SK-N-SH treated with all-trans-retinoic acid at 6 μM for 48 hours (cell line): ENCODE measurements at regions not wholly inside any gene's neighbourhood (a gene's known extent, or its start where the extent isn't known, plus 50 kb on each side); places are given as distances from the start of the nearest gene placed in this dataset.

Experiments used
- ATAC-seq: fragments of 200-7000 bp; cut with Tn5 transposase; 3 replicates; pipeline ENCODE4 v1.9.1; 2020; ENCODE audit warnings: mild to moderate bottlenecking, moderate library complexity
- ARNTL ChIP-seq: fragments of 450-650 bp; formaldehyde crosslinking; IDR thresholded peaks from 2 replicates; pipeline ENCODE4 v1.5.0; 2020; ENCODE audit warnings: low read depth, mild to moderate bottlenecking, moderate library complexity, borderline replicate concordance
- CSDC2 ChIP-seq: fragments of 250-450 bp; sonication (Bioruptor Pico); IDR thresholded peaks from 2 replicates; pipeline ENCODE4 v1.5.0; 2020; ENCODE audit warnings: mild to moderate bottlenecking, moderate library complexity
- ESRRG ChIP-seq: fragments of 250-450 bp; sonication (Bioruptor Pico); IDR thresholded peaks from 2 replicates; pipeline ENCODE4 v1.6.1; 2021; ENCODE audit warnings: mild to moderate bottlenecking
- GLIS3 ChIP-seq: fragments of 250-450 bp; sonication (Bioruptor Pico); IDR thresholded peaks from 2 replicates; pipeline ENCODE4 v1.5.0; 2020; ENCODE audit warnings: mild to moderate bottlenecking, moderate library complexity
- ISL1 ChIP-seq: fragments of 250-450 bp; sonication (Bioruptor Pico); IDR thresholded peaks from 2 replicates; pipeline ENCODE4 v2.1.2; 2022; ENCODE audit warnings: mild to moderate bottlenecking, moderate library complexity
- PPARA ChIP-seq: fragments of 250-450 bp; sonication (Bioruptor Pico); IDR thresholded peaks from 2 replicates; pipeline ENCODE4 v1.5.0; 2020; ENCODE audit warnings: mild to moderate bottlenecking, borderline replicate concordance
- TCF4 ChIP-seq: fragments of 250-450 bp; sonication (Bioruptor Pico); IDR thresholded peaks from 2 replicates; pipeline ENCODE4 v1.8.0; 2021; ENCODE audit warnings: mild to moderate bottlenecking, moderate library complexity, borderline replicate concordance
- TOX ChIP-seq: fragments of 250-450 bp; sonication (Bioruptor Pico); IDR thresholded peaks from 2 replicates; pipeline ENCODE4 v1.8.0; 2021; ENCODE audit warnings: mild to moderate bottlenecking, moderate library complexity, borderline replicate concordance
- TSHZ2 ChIP-seq: fragments of 250-450 bp; sonication (Bioruptor Pico); IDR thresholded peaks from 2 replicates; pipeline ENCODE4 v1.5.0; 2020; ENCODE audit warnings: mild to moderate bottlenecking, moderate library complexity
- ZC3H10 ChIP-seq: fragments of 250-450 bp; sonication (Bioruptor Pico); IDR thresholded peaks from 2 replicates; pipeline ENCODE4 v1.5.1; 2021; ENCODE audit warnings: mild to moderate bottlenecking, moderate library complexity
- ZFP3 ChIP-seq: fragments of 250-450 bp; sonication (Bioruptor Pico); IDR thresholded peaks from 2 replicates; pipeline ENCODE4 v1.5.0; 2020; ENCODE audit warnings: mild to moderate bottlenecking, moderate library complexity
- ZFP30 ChIP-seq: fragments of 450-650 bp; formaldehyde crosslinking; IDR thresholded peaks from 2 replicates; pipeline ENCODE4 v1.5.0; 2022; ENCODE audit warnings: mild to moderate bottlenecking, moderate library complexity
- ZNF565 ChIP-seq: fragments of 450-650 bp; formaldehyde crosslinking; conservative IDR thresholded peaks from 2 replicates; pipeline ENCODE4 v1.5.0; 2020; ENCODE audit warnings: low read depth, mild to moderate bottlenecking, moderate library complexity
- ZNF70 ChIP-seq: fragments of 450-650 bp; formaldehyde crosslinking; IDR thresholded peaks from 2 replicates; pipeline ENCODE4 v1.5.0; 2020; ENCODE audit warnings: mild to moderate bottlenecking, moderate library complexity
- TF ChIP-seq, protein P1 (sequence below): fragments of 250-450 bp; sonication (Bioruptor Pico); IDR thresholded peaks from 2 replicates; pipeline ENCODE4 v1.5.1; 2020; ENCODE audit warnings: low read depth, mild to moderate bottlenecking, moderate library complexity
- TF ChIP-seq, protein P2 (sequence below): fragments of 250-450 bp; sonication (Bioruptor Pico); IDR thresholded peaks from 2 replicates; pipeline ENCODE4 v1.8.0; 2021; ENCODE audit warnings: low read depth, mild to moderate bottlenecking, moderate library complexity, borderline replicate concordance
- TF ChIP-seq, protein P3 (sequence below): fragments of 250-450 bp; sonication (Bioruptor Pico); IDR thresholded peaks from 2 replicates; pipeline ENCODE4 v1.8.0; 2020; ENCODE audit warnings: mild to moderate bottlenecking, moderate library complexity, borderline replicate concordance
- TF ChIP-seq, protein P4 (sequence below): fragments of 250-450 bp; sonication (Bioruptor Pico); IDR thresholded peaks from 2 replicates; pipeline ENCODE4 v1.5.1; 2021; ENCODE audit warnings: mild to moderate bottlenecking, moderate library complexity

GRCh38 chr6:103001724-103002123 lies 1608.2 kb downstream of the GRIK2 start (continued):
- TF ChIP-seq ISL1 (CRISPR knock-in tag) = peak; percentile 83
- no peak for TF ChIP-seq PPARA (CRISPR knock-in tag)
- peak; percentile 16; the same call in 1 of the 2 replicates for TF ChIP-seq ESRRG
- TF ChIP-seq, protein P1, sequence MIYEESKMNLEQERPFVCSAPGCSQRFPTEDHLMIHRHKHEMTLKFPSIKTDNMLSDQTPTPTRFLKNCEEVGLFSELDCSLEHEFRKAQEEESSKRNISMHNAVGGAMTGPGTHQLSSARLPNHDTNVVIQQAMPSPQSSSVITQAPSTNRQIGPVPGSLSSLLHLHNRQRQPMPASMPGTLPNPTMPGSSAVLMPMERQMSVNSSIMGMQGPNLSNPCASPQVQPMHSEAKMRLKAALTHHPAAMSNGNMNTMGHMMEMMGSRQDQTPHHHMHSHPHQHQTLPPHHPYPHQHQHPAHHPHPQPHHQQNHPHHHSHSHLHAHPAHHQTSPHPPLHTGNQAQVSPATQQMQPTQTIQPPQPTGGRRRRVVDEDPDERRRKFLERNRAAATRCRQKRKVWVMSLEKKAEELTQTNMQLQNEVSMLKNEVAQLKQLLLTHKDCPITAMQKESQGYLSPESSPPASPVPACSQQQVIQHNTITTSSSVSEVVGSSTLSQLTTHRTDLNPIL (CRISPR knock-in tag) = no peak

- no peak for ATAC-seq
- TF ChIP-seq, protein P2, sequence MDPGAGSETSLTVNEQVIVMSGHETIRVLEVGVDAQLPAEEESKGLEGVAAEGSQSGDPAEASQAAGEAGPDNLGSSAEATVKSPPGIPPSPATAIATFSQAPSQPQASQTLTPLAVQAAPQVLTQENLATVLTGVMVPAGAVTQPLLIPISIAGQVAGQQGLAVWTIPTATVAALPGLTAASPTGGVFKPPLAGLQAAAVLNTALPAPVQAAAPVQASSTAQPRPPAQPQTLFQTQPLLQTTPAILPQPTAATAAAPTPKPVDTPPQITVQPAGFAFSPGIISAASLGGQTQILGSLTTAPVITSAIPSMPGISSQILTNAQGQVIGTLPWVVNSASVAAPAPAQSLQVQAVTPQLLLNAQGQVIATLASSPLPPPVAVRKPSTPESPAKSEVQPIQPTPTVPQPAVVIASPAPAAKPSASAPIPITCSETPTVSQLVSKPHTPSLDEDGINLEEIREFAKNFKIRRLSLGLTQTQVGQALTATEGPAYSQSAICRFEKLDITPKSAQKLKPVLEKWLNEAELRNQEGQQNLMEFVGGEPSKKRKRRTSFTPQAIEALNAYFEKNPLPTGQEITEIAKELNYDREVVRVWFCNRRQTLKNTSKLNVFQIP (CRISPR knock-in tag) = no peak
- TF ChIP-seq, protein P3, sequence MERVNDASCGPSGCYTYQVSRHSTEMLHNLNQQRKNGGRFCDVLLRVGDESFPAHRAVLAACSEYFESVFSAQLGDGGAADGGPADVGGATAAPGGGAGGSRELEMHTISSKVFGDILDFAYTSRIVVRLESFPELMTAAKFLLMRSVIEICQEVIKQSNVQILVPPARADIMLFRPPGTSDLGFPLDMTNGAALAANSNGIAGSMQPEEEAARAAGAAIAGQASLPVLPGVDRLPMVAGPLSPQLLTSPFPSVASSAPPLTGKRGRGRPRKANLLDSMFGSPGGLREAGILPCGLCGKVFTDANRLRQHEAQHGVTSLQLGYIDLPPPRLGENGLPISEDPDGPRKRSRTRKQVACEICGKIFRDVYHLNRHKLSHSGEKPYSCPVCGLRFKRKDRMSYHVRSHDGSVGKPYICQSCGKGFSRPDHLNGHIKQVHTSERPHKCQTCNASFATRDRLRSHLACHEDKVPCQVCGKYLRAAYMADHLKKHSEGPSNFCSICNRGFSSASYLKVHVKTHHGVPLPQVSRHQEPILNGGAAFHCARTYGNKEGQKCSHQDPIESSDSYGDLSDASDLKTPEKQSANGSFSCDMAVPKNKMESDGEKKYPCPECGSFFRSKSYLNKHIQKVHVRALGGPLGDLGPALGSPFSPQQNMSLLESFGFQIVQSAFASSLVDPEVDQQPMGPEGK = no peak
- TF ChIP-seq, protein P1 (CRISPR knock-in tag) = no peak
- no peak for TF ChIP-seq TSHZ2 (CRISPR knock-in tag)
- TF ChIP-seq ZNF565 (CRISPR knock-in tag) = no peak
- no peak for TF ChIP-seq ARNTL (CRISPR knock-in tag)
- TF ChIP-seq ZC3H10 (CRISPR knock-in tag) = no peak
- no peak for TF ChIP-seq ZFP3 (CRISPR knock-in tag)
- TF ChIP-seq CSDC2 (CRISPR knock-in tag) = no peak
These were observed 1607.2 kb downstream of the GRIK2 start for GRCh38 chr6:103000688-103001087.

GRCh38 chr6:102995491-102995890 lies 1602.0 kb downstream of the GRIK2 start:
- ATAC-seq = no peak
- TF ChIP-seq GLIS3 = no peak
- no peak for TF ChIP-seq ZFP30 (CRISPR knock-in tag)
- TF ChIP-seq TCF4 (CRISPR knock-in tag) = no peak
- TF ChIP-seq, protein P2 (CRISPR knock-in tag) = no peak

DNA sequence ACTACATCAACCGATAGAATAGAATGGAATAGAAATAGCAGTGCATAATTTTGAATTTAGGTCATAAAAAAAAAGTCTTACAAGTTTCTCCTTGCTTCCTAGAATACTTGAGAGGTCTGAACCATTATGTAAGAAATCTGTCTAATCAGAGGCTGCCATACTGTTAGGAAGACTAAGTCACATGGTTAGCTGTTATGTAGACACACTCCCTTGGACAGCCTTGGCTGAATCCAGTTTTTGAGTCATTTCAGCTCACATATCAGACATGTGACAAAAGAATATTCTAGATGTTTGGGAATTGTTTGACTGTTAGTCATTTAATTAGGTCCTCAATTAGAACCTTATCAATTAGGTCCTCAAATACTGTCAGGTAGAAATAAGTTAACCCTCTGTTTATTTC lies 1601.4 kb downstream of the GRIK2 start:
- ATAC-seq = no peak
- TF ChIP-seq, protein P4, sequence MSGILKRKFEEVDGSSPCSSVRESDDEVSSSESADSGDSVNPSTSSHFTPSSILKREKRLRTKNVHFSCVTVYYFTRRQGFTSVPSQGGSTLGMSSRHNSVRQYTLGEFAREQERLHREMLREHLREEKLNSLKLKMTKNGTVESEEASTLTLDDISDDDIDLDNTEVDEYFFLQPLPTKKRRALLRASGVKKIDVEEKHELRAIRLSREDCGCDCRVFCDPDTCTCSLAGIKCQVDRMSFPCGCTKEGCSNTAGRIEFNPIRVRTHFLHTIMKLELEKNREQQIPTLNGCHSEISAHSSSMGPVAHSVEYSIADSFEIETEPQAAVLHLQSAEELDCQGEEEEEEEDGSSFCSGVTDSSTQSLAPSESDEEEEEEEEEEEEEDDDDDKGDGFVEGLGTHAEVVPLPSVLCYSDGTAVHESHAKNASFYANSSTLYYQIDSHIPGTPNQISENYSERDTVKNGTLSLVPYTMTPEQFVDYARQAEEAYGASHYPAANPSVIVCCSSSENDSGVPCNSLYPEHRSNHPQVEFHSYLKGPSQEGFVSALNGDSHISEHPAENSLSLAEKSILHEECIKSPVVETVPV (CRISPR knock-in tag) = no peak
- TF ChIP-seq TOX (CRISPR knock-in tag) (no peak), ZNF565 (CRISPR knock-in tag) (no peak), ZNF70 (CRISPR knock-in tag) (no peak)
